Endothelial cell of umbilical vein (primary cell): ENCODE measurements at regions not wholly inside any gene's neighbourhood (a gene's known extent, or its start where the extent isn't known, plus 50 kb on each side); places are given as distances from the start of the nearest gene placed in this dataset.

Experiments
- BruUV-seq: library from RNA; stranded (reverse); fragments of 400-500 nt; replicated peaks from 2 replicates; lab custom pipeline; 2021; lab: Mats Ljungman, UMichigan
- CTCF ChIA-PET: fragments of 300-600, 350-600 bp; sonication (Branson Sonifier 250); formaldehyde crosslinking; loops from one replicate; lab custom pipeline; 2021; ENCODE audit warnings: antibody characterized with exemption, inconsistent platforms; lab: Charles Lee
- POLR2A ChIA-PET: fragments of 300-600, 350-600 bp; sonication (Branson Sonifier 250); formaldehyde crosslinking; loops from one replicate; lab custom pipeline; 2021; ENCODE audit warnings: antibody characterized with exemption, inconsistent platforms; lab: Charles Lee
- DNase-seq: peaks from one replicate; pipeline ENCODE4 v3.0.0-alpha.2; 2011; ENCODE audit warnings: low read depth, low spot score
- FAIRE-seq: peaks from 2 replicates; lab custom pipeline; 2011; peaks lifted over from hg19 to GRCh38; lab: Jason Lieb, UNC
- H2AFZ ChIP-seq: 2 replicates; pipeline ENCODE4 v1.6.0; 2012; ENCODE audit warnings: low read depth, low read length, control low read depth, inconsistent platforms
- H3K27ac ChIP-seq: 2 replicates; pipeline ENCODE4 v1.5.1; 2011; ENCODE audit warnings: low read depth, mild to moderate bottlenecking, control low read depth, low read length, moderate library complexity; ENCODE audit not compliant: insufficient read depth
- H3K27me3 ChIP-seq, 2 experiments: 2 replicates each; pipeline versions ENCODE4 v1.6.0 to v1.6.1; 2011; ENCODE audit warnings: low read length in 2 of 2, mixed read lengths in 1 of 2; ENCODE audit not compliant: control insufficient read depth in 2 of 2, insufficient read depth in 2 of 2
- H3K36me3 ChIP-seq, 2 experiments: 2 replicates in 1 of 2; 3 replicates in 1 of 2; pipeline ENCODE4 v1.5.1; 2011; ENCODE audit warnings: low read length in 2 of 2, mild to moderate bottlenecking in 1 of 2, moderate library complexity in 1 of 2; ENCODE audit not compliant: control insufficient read depth in 2 of 2, insufficient read depth in 2 of 2; ENCODE audit errors: extremely low read depth in 1 of 2
- H3K4me1 ChIP-seq: 3 replicates; pipeline ENCODE4 v1.5.1; 2011; ENCODE audit warnings: mild to moderate bottlenecking, low read length; ENCODE audit not compliant: control insufficient read depth, insufficient read depth; ENCODE audit errors: extremely low read depth
- H3K4me2 ChIP-seq: 2 replicates; pipeline ENCODE4 v1.6.1; 2011; ENCODE audit warnings: low read length, control low read depth, mixed read lengths; ENCODE audit not compliant: insufficient read depth
- H3K4me3 ChIP-seq, 3 experiments: fragments of 200-600 bp in 1 of 3; sonication (generic), shearing (Covaris generic) in 1 of 3; replicated peaks in 1 of 3; 2 replicates each; pipeline ENCODE4 v1.5.1; 2011 to 2016; ENCODE audit warnings: control low read depth in 3 of 3, low read length in 3 of 3, mild to moderate bottlenecking in 2 of 3, inconsistent platforms in 1 of 3, low read depth in 1 of 3, moderate library complexity in 1 of 3; ENCODE audit not compliant: insufficient read depth in 1 of 3
- H3K79me2 ChIP-seq: 2 replicates; pipeline ENCODE4 v1.6.0; 2012; ENCODE audit warnings: low read length, inconsistent platforms; ENCODE audit not compliant: control insufficient read depth, insufficient read depth
- H3K9ac ChIP-seq: replicated peaks from 2 replicates; pipeline ENCODE3; 2011; ENCODE audit warnings: low read length, control low read depth; ENCODE audit not compliant: insufficient read depth; ENCODE audit errors: extremely low read depth
- H3K9me1 ChIP-seq: replicated peaks from 3 replicates; pipeline ENCODE4 v1.6.0; 2011; ENCODE audit warnings: mild to moderate bottlenecking, low read length; ENCODE audit not compliant: control insufficient read depth, insufficient read depth; ENCODE audit errors: extremely low read depth
- H3K9me3 ChIP-seq: replicated peaks from 2 replicates; pipeline ENCODE4 v1.5.1; 2012; ENCODE audit warnings: low read length, inconsistent platforms; ENCODE audit not compliant: control insufficient read depth, insufficient read depth
- H4K20me1 ChIP-seq: replicated peaks from 2 replicates; pipeline ENCODE3; 2011; ENCODE audit warnings: mild to moderate bottlenecking, low read length; ENCODE audit not compliant: control insufficient read depth, insufficient read depth; ENCODE audit errors: extremely low read depth
- EZH2 ChIP-seq: IDR thresholded peaks from 2 replicates; pipeline ENCODE4 v1.6.1; 2012; ENCODE audit warnings: borderline replicate concordance, low read depth, mild to moderate bottlenecking, moderate library complexity, low read length, inconsistent platforms; ENCODE audit not compliant: severe bottlenecking
- GATA2 ChIP-seq: IDR thresholded peaks from 2 replicates; pipeline ENCODE4 v1.7.0; 2011; ENCODE audit warnings: low read depth, mild to moderate bottlenecking, moderate library complexity, mixed read lengths, low read length; ENCODE audit not compliant: insufficient read length, insufficient read depth
- MYC ChIP-seq: IDR thresholded peaks from one replicate; pipeline ENCODE4 v1.6.1; 2011; ENCODE audit warnings: mild to moderate bottlenecking, low read depth, low read length
- POLR2AphosphoS5 ChIP-seq: IDR thresholded peaks from 2 replicates; pipeline ENCODE4 v1.6.1; 2012; ENCODE audit warnings: low read depth, mild to moderate bottlenecking, control low read depth, low read length, moderate library complexity; ENCODE audit not compliant: insufficient read depth
- dilution Hi-C: fragments of 300-500 bp; cut with MboI; formaldehyde crosslinking; loops from one replicate; pipeline ENCODE4 v1.15.0; 2019; ENCODE audit warnings: low sequenced_read_pairs; ENCODE audit not compliant: extremely low pct_ligation_motif_present
- intact Hi-C: fragments of 100-400 bp; cut with micrococcal nuclease; formaldehyde crosslinking; loops from one replicate; pipeline ENCODE4 v1.10.0; 2022
- TF ChIP-seq, protein P1 (sequence below), 2 donors: IDR thresholded peaks; 1 replicate in 1 of 2; 2 replicates in 1 of 2; pipeline ENCODE4 v1.5.1; 2011; ENCODE audit warnings: low read length in 2 of 2, mild to moderate bottlenecking in 2 of 2, moderate library complexity in 2 of 2, control low read depth in 1 of 2, inconsistent platforms in 1 of 2, low read depth in 1 of 2; ENCODE audit not compliant: insufficient read depth in 1 of 2; ENCODE audit errors: extremely low read depth in 1 of 2
- TF ChIP-seq, protein P2 (sequence below): IDR thresholded peaks from 2 replicates; pipeline ENCODE4 v1.6.1; 2011; ENCODE audit not compliant: insufficient read depth, insufficient read length

- TF ChIP-seq POLR2AphosphoS5 (no peak), EZH2 (no peak), MYC (no peak), GATA2 (no peak)
- TF ChIP-seq, protein P1, sequence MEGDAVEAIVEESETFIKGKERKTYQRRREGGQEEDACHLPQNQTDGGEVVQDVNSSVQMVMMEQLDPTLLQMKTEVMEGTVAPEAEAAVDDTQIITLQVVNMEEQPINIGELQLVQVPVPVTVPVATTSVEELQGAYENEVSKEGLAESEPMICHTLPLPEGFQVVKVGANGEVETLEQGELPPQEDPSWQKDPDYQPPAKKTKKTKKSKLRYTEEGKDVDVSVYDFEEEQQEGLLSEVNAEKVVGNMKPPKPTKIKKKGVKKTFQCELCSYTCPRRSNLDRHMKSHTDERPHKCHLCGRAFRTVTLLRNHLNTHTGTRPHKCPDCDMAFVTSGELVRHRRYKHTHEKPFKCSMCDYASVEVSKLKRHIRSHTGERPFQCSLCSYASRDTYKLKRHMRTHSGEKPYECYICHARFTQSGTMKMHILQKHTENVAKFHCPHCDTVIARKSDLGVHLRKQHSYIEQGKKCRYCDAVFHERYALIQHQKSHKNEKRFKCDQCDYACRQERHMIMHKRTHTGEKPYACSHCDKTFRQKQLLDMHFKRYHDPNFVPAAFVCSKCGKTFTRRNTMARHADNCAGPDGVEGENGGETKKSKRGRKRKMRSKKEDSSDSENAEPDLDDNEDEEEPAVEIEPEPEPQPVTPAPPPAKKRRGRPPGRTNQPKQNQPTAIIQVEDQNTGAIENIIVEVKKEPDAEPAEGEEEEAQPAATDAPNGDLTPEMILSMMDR (IDR thresholded peaks at IDR 0.05; ENCODE audit: extremely low read depth in 1 of 2, insufficient read depth in 1 of 2, low read depth in 1 of 2, low read length in 2 of 2), result no peak
- TF ChIP-seq, protein P2, sequence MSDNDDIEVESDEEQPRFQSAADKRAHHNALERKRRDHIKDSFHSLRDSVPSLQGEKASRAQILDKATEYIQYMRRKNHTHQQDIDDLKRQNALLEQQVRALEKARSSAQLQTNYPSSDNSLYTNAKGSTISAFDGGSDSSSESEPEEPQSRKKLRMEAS, result no peak
- Histone ChIP-seq H3K9me3 (no peaks in the 10 kb centered on the region), H3K79me2 (no peaks in the 10 kb centered on the region), H4K20me1 (no peaks in the 10 kb centered on the region), H3K36me3 (no peaks in the 10 kb centered on the region), H3K27me3 (no peaks in the 10 kb centered on the region), H2AFZ (no peak overlapping the region), H3K27ac (no peak overlapping the region), H3K4me1 (no peaks in the 10 kb centered on the region), H3K9me1 (no peaks in the 10 kb centered on the region), H3K4me3 (no peak overlapping the region), H3K4me2 (no peak overlapping the region), H3K9ac (no peak overlapping the region)
- dilution Hi-C loops (no loop called here), intact Hi-C loops (no loop called here)
- ChIA-PET POLR2A (interaction anchor here (0.6 kb wide), 1 partner anchor 48 kb away, joined by 3 read pairs; no protein-coding TSS in a partner anchor), CTCF (interaction anchor here (0.5 to 2.0 kb wide), 3 partner anchors 9 to 1792 kb away, joined by 3 to 5 read pairs (median 3); no protein-coding TSS in a partner anchor)
- DNase-seq (peak; percentile 33), FAIRE-seq (no peak)
- BruUV-seq, result no TSS peak
These were observed 425.3 kb downstream of the INHBA start for GRCh38 chr7:41277561-41277960.
